NCI-H128 (cell line): ENCODE measurements at regions not wholly inside any gene's neighbourhood (a gene's known extent, or its start where the extent isn't known, plus 50 kb on each side); places are given as distances from the start of the nearest gene placed in this dataset.
"Not testable (repeated sequence)": the region's sequence is repeated elsewhere in the genome, so short reads cannot be mapped to it uniquely, and the experiment has no call there.

Experiments used
- DNase-seq: peaks from one replicate; lab custom pipeline; 2025; ENCODE audit not compliant: unreplicated experiment; lab: John Stamatoyannopoulos, UW

GRCh38 chrX:14352511-14352910 lies 176.8 kb upstream of the GLRA2 start:
- no peak for DNase-seq

DNA sequence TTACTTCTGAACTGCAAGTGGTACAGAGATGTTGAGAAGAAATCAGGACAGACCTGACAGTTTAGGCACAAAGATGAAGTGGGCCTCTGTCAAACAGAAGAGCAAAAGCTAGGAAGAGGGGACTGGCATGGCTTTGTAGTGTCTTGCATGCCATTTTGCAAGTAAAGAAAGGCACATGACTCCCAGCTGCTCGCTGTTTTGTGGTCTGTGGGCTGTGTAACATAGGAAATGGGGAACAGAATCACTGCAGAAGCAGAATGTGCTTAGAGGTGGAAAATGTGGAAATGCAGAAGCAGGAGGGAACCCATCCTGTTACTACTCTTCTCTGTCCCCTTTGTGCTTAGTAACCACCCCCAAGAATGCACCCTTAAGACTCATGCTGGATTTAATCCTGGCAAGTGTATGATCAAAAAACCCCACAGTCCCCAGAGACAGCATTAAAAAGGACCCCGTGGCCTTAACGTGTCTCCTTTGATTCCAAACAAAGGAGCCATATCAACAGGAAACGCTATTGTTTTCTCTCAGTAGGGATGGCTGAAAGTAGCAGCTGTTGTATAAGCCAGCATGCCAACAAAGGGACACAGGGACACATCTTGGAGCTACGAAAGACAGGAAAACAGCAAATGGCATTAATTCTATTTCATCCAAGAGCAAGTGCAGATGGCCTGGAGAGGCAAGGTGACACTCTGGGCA lies 177.6 kb upstream of the GLRA2 start:
- peak; percentile 14 for DNase-seq

GRCh38 chrX:14347523-14347922 lies 181.8 kb upstream of the GLRA2 start:
- no peak for DNase-seq

GRCh38 chrX:14344172-14344940 lies 185.0 kb upstream of the GLRA2 start:
- no peak for DNase-seq

GRCh38 chrX:14309431-14309830 lies 219.9 kb upstream of the GLRA2 start:
- DNase-seq: no peak

- not testable (repeated sequence) for DNase-seq
Measured at GRCh38 chrX:14308976-14309375, 220.4 kb upstream of the GLRA2 start.

GRCh38 chrX:14303891-14304290 lies 225.4 kb upstream of the GLRA2 start:
- no peak for DNase-seq

DNA sequence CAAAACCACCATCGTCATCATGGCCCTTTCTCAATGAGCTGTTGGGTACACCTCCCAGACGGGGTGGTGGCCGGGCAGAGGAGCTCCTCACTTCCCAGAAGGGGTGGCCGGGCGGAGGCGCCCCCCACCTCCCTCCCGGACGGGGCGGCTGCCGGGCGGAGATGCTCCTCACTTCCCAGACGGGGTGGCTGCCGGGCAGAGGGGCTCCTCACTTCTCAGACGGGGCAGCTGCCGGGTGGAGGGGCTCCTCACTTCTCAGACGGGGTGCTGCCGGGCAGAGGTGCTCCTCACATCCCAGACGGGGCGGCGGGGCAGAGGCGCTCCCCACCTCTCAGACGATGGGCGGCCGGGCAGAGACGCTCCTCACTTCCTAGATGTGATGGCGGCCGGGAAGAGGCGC lies 226.8 kb upstream of the GLRA2 start:
- DNase-seq: not testable (repeated sequence)

- DNase-seq: no peak
Measured at GRCh38 chrX:14300376-14300775, 229.0 kb upstream of the GLRA2 start.

- no peak for DNase-seq
Measured at GRCh38 chrX:14295426-14295825, 233.9 kb upstream of the GLRA2 start.

DNA sequence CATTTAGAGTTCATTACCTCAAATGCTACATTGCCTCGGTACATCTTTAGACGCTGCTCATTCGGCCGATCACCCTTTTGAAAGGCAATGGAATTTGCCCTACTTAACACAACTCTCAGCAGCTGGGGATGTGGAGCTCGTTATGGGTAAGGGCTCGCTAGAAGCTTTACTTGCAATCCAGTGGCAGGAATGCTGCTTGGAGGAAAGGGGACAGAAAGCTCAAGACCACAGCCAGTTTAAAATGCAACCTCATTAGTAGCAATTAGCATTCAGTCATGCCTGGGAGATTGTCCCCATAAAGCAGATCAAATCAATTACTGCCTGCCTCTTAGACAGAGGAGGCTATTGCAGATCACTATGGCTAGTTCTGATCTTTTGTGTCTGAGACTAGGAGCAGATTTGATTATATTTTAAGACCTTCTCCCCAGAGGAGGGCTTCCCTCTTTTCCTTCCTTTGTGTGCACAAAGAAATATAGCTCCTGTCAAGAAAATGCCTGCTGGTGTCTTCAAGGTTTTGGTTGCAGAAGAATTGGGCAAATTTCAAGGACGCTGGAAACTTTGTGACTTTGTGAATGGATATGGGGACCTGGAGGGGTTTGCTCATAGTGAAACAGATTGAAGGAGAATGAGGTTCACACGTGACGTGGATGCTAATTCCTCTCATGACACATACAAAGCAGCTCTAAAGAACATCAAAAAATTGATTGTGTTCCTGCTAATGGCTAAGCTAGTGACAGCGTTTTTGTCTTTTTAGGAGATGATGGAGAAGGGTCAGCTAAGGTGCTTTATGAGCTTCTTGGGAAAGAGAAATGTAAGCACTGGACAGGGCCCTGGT lies 237.5 kb upstream of the GLRA2 start:
- no peak for DNase-seq

- DNase-seq: no peak
Measured at GRCh38 chrX:14290335-14290734, 239.0 kb upstream of the GLRA2 start.

GRCh38 chrX:14274691-14275090 lies 245.0 kb upstream of the GEMIN8 start:
- DNase-seq: no peak

- no peak for DNase-seq
Measured at GRCh38 chrX:14267216-14267615, 237.5 kb upstream of the GEMIN8 start.

DNA sequence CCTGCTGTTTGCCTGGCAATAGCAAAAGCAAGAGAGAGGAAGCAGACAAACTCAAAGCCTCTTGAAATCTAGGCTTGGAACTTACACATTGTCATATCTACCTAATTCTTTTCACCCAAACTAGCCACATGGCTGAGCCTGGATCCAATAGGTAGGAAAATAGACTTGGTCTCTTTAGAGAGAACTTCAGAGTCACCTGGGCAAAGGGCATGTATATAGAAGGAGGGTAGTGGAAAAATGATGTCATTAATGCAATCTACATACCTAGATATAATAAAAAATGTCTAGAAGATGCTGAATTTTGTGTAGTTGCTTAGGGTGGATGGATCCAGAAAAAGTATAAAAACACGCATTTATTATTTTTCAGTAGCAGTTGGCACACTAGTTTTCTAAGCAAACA lies 237.0 kb upstream of the GEMIN8 start:
- DNase-seq: no peak

- no peak for DNase-seq
Measured at GRCh38 chrX:14243823-14244222, 214.1 kb upstream of the GEMIN8 start.

- DNase-seq: no peak
Measured at GRCh38 chrX:14235004-14235403, 205.3 kb upstream of the GEMIN8 start.

GRCh38 chrX:14232688-14233087 lies 203.0 kb upstream of the GEMIN8 start:
- no peak for DNase-seq

- no peak for DNase-seq
Measured at GRCh38 chrX:14228611-14229010, 198.9 kb upstream of the GEMIN8 start.

DNA sequence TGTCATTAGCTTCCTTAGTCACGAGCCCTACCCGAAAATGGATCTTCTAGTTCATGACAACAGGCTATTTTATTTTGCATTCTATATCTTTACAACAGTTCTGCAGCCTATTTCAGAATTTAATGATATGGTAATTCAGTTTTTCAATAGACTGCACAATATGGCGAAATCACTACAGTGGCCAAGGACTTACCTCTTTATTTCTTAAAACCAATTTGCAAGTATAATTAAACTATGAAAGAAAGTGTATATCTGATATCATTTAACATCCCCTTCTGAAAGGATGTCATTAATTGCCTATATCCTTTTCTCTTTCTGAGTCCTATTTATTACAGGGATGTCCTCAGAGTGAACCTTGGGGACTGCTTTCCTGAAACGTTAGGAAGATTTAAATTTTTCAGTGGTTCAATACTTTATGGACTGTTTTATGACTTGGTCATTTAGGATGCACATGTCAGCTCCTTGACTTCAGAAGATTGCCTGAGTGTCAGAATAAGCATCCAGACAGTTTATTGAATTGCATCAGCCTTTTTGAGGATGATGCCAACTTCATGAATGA lies 190.8 kb upstream of the GEMIN8 start:
- DNase-seq: no peak

- DNase-seq: no peak
Measured at GRCh38 chrX:14209034-14209433, 179.3 kb upstream of the GEMIN8 start.
